ENCODE measurements at regions not wholly inside any gene's neighbourhood (a gene's known extent, or its start where the extent isn't known, plus 50 kb on each side); places are given as distances from the start of the nearest gene placed in this dataset.
"Not testable (repeated sequence)": the region's sequence is repeated elsewhere in the genome, so short reads cannot be mapped to it uniquely, and the experiment has no call there.

- DNase-seq (ENCODE audit: low read depth, low spot score), result no peak
- no peak overlapping the region for H3K27ac ChIP-seq
These were observed 679.1 kb upstream of the CPEB2 start for GRCh38 chr4:14323191-14323590.

GRCh38 chr4:14329228-14329627 lies 673.1 kb upstream of the CPEB2 start:
- no peak for DNase-seq (ENCODE audit: low read depth, low spot score)
- no peak overlapping the region for H3K27ac ChIP-seq

GRCh38 chr4:14333616-14334015 lies 668.7 kb upstream of the CPEB2 start:
- no peak for DNase-seq (ENCODE audit: low read depth, low spot score)

GRCh38 chr4:14334166-14334565 lies 668.1 kb upstream of the CPEB2 start:
- no peak for DNase-seq (ENCODE audit: low read depth, low spot score)
- peak overlapping the region; percentile 21 for H3K27ac ChIP-seq

More at GRCh38 chr4:14333616-14334015, 668.7 kb upstream of the CPEB2 start:
- H3K27ac ChIP-seq, result peak overlapping the region; percentile 21

- no peak for DNase-seq (ENCODE audit: low read depth, low spot score)
- no peak overlapping the region for H3K27ac ChIP-seq
These were observed 666.4 kb upstream of the CPEB2 start for GRCh38 chr4:14335872-14336271.

GRCh38 chr4:14336656-14337055 lies 665.6 kb upstream of the CPEB2 start:
- DNase-seq (ENCODE audit: low read depth, low spot score), result no peak
- H3K27ac ChIP-seq, result no peak overlapping the region

- DNase-seq (ENCODE audit: low read depth, low spot score), result no peak
- H3K27ac ChIP-seq, result no peak overlapping the region
These were observed 664.2 kb upstream of the CPEB2 start for GRCh38 chr4:14337892-14338584.

- DNase-seq (ENCODE audit: low read depth, low spot score), result no peak
- H3K27ac ChIP-seq, result no peak overlapping the region
These were observed 663.6 kb upstream of the CPEB2 start for GRCh38 chr4:14338585-14339265.

GRCh38 chr4:14339715-14340114 lies 662.6 kb upstream of the CPEB2 start:
- DNase-seq (ENCODE audit: low read depth, low spot score), result no peak
- H3K27ac ChIP-seq, result no peak overlapping the region

GRCh38 chr4:14340321-14340720 lies 662.0 kb upstream of the CPEB2 start:
- DNase-seq (ENCODE audit: low read depth, low spot score), result no peak
- H3K27ac ChIP-seq, result no peak overlapping the region

GRCh38 chr4:14343961-14344360 lies 658.3 kb upstream of the CPEB2 start:
- DNase-seq (ENCODE audit: low read depth, low spot score), result no peak
- H3K27ac ChIP-seq, result no peak overlapping the region

- no peak overlapping the region for H3K27ac ChIP-seq
These were observed 656.9 kb upstream of the CPEB2 start for GRCh38 chr4:14345356-14345775.

GRCh38 chr4:14347526-14347925 lies 654.8 kb upstream of the CPEB2 start:
- H3K27ac ChIP-seq, result no peak overlapping the region
- DNase-seq (ENCODE audit: low read depth, low spot score), result no peak

More at GRCh38 chr4:14345356-14345775, 656.9 kb upstream of the CPEB2 start:
- peak; percentile 45 for DNase-seq (ENCODE audit: low read depth, low spot score)

GRCh38 chr4:14348506-14348905 lies 653.8 kb upstream of the CPEB2 start:
- no peak overlapping the region for H3K27ac ChIP-seq
- no peak for DNase-seq (ENCODE audit: low read depth, low spot score)

- not testable (repeated sequence) for H3K27ac ChIP-seq; DNase-seq (ENCODE audit: low read depth, low spot score)
These were observed 643.6 kb upstream of the CPEB2 start for GRCh38 chr4:14358544-14359160.

GRCh38 chr4:14359991-14360390 lies 642.3 kb upstream of the CPEB2 start:
- no peak for DNase-seq (ENCODE audit: low read depth, low spot score)
- no peak overlapping the region for H3K27ac ChIP-seq

GRCh38 chr4:14361084-14361483 lies 641.2 kb upstream of the CPEB2 start:
- DNase-seq (ENCODE audit: low read depth, low spot score), result no peak
- H3K27ac ChIP-seq, result no peak overlapping the region

- DNase-seq (ENCODE audit: low read depth, low spot score), result no peak
- H3K27ac ChIP-seq, result no peak overlapping the region
These were observed 639.9 kb upstream of the CPEB2 start for GRCh38 chr4:14362385-14362784.

- no peak for DNase-seq (ENCODE audit: low read depth, low spot score)
- no peak overlapping the region for H3K27ac ChIP-seq
These were observed 637.2 kb upstream of the CPEB2 start for GRCh38 chr4:14364953-14365536.

- H3K27ac ChIP-seq, result no peak overlapping the region
These were observed 633.9 kb upstream of the CPEB2 start for GRCh38 chr4:14368391-14368790.

GRCh38 chr4:14371131-14371530 lies 631.1 kb upstream of the CPEB2 start:
- H3K27ac ChIP-seq, result no peak overlapping the region
- DNase-seq (ENCODE audit: low read depth, low spot score), result no peak

More at GRCh38 chr4:14368391-14368790, 633.9 kb upstream of the CPEB2 start:
- no peak for DNase-seq (ENCODE audit: low read depth, low spot score)

All from epithelial cell of prostate (primary cell).